HG03095 (cell line): ENCODE measurements at regions not wholly inside any gene's neighbourhood (a gene's known extent, or its start where the extent isn't known, plus 50 kb on each side); places are given as distances from the start of the nearest gene placed in this dataset.
"Not testable (repeated sequence)": the region's sequence is repeated elsewhere in the genome, so short reads cannot be mapped to it uniquely, and the experiment has no call there.

ENCODE experiments used
- ATAC-seq: cut with Tn5 transposase; IDR thresholded peaks from one replicate; pipeline ENCODE4 v1.9.1; 2021; ENCODE audit warnings: moderate library complexity; ENCODE audit not compliant: unreplicated experiment

DNA sequence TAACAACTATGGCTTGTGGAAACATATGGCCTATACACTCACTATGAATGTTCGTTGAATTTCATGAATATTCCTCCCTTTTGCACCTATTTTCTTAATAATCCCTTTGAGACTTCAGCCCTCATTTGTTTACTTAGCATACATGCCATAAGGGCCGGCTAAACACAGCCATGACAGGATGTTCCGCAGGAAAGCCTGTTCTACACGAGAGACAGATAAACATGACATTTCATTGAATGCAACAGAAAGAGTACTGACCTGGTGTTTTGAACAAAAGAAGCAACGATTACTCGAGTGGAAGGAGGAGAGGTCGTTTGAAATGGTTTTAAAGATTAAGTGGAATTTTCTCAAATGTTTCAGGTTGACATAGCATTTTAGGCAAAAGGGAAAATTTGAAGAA lies 459.5 kb upstream of the CXADR start:
- ATAC-seq = no peak

- no peak for ATAC-seq
Observed at GRCh38 chr21:17059936-17060335, 452.9 kb upstream of the CXADR start.

GRCh38 chr21:17066006-17066405 lies 446.8 kb upstream of the CXADR start:
- no peak for ATAC-seq

- ATAC-seq = no peak
Observed at GRCh38 chr21:17071093-17071492, 441.8 kb upstream of the CXADR start.

DNA sequence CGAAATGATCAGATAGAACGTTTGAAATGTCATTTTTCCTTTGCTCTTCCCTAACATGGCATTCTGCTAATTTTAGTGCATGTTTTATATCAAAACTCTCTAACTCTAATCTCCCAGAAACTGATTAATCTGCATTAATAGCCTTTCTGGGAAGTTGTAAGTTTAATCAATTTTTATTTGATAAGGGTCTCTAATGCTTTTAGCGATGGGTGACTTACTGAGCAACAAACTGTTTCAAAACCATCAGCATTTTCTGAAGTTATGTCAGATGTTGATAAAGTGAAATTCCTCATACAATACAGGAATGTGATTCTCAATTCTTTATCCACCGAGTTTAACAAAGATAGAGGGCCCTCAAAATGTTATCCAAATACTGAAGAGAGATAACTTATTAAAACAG lies 431.6 kb upstream of the CXADR start:
- no peak for ATAC-seq

GRCh38 chr21:17082843-17083483 lies 429.9 kb upstream of the CXADR start:
- ATAC-seq = no peak

- no peak for ATAC-seq
Observed at GRCh38 chr21:17085707-17086106, 427.1 kb upstream of the CXADR start.

- no peak for ATAC-seq
Observed at GRCh38 chr21:17088500-17088899, 424.3 kb upstream of the CXADR start.

GRCh38 chr21:17089091-17089491 lies 423.8 kb upstream of the CXADR start:
- ATAC-seq = no peak

DNA sequence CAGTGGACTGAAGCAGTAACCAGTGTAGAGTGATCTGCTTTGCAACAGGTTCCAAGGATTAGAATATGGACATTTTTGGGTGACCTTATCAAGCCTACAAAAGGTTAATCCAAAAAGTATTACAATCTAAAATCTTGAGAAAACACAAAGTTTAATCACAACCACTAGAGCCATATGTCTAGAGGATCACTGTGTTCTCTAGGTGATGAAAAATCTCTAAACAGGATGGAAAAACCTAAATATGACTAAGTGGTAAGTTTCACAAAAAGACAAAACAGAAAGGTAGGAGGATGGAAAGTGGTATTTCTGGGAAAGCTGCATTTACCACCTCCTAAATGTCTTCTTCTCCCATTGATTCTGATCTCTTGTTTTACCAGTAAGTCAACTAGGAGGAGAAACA lies 411.1 kb upstream of the CXADR start:
- no peak for ATAC-seq

GRCh38 chr21:17105932-17106331 lies 406.9 kb upstream of the CXADR start:
- no peak for ATAC-seq

DNA sequence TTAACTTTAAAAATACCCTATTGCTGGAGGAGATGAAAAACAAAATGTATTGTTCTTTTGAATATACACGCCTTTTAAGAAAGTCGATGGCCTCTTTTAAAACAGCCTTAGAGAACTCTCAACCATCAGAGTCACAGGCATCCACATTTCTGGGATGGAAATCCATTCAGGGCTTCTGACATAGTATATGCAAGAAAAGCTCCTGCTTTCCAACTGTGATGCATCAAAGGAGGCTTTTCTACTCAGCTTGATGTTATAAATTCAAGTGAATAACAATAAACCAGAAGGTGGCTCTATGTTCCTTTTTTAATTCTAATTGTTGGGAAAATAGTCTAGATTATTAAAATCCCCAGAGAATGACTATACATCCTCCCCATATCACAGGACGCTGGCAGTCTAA lies 398.8 kb upstream of the CXADR start:
- ATAC-seq = no peak

GRCh38 chr21:17118638-17119384 lies 394.0 kb upstream of the CXADR start:
- ATAC-seq = no peak

DNA sequence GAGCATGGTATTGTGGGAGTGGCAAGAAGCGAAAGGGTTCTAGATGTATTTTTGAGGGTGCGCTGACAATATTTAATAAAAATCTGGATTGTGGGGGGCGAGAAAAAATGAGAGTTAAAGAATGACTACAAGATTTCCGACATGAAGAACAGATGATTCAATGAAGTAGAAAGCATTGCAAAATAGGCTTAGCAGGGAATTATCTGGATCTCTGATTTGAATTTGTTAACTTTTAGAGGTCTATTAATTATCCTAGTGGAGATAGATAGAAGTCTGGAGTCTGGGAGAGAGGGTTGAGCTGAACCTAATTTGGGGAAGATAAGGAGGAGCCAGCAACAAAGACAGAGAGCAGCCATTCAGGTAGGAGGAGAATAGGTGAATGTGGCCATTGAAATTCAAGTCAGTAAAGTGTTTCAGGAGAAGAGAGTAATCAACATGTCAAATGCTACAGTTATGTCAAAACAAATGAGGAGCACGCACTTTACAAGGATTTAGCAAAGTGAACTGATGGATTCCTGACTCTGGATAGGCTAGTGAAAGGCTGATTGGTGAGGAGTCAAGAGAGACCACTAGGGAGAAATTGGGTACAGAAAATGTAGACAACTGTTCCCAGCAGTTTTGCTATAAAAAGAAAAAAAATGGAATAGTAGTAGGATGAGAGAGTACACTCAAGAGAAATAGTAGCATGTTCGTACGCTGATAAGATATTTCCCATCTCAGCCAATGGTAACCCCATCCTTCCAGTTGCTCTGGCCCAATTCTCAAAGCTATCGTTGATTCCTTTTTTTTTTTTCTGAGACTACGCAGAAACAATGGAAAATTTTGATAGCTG lies 393.2 kb upstream of the CXADR start:
- ATAC-seq = no peak

GRCh38 chr21:17127395-17127794 lies 385.4 kb upstream of the CXADR start:
- not testable (repeated sequence) for ATAC-seq

- ATAC-seq = no peak
Observed at GRCh38 chr21:17128132-17128531, 384.7 kb upstream of the CXADR start.

GRCh38 chr21:17139159-17139558 lies 373.7 kb upstream of the CXADR start:
- not testable (repeated sequence) for ATAC-seq

DNA sequence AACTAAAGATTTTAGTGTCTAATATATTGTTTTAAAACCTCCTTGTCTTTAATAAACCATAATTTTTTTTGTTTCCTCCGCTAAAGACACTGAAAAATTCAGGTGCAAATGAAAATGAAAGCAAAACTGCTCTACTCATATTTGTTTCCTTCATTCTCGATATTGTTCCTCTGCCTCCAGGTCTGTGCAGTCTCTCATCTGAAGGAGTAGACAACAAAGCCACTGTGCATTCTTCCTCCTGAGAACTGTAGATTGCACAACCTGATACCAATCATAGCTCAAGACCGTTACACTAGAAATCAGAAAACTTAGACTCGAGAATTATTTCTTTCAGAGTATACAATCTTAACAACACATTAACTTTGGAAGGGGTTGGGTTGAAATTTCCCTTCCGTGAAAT lies 373.1 kb upstream of the CXADR start:
- ATAC-seq = no peak

GRCh38 chr21:17146426-17146825 lies 366.4 kb upstream of the CXADR start:
- ATAC-seq = no peak

GRCh38 chr21:17159697-17160096 lies 353.1 kb upstream of the CXADR start:
- no peak for ATAC-seq

- no peak for ATAC-seq
Observed at GRCh38 chr21:17185674-17186073, 327.2 kb upstream of the CXADR start.

DNA sequence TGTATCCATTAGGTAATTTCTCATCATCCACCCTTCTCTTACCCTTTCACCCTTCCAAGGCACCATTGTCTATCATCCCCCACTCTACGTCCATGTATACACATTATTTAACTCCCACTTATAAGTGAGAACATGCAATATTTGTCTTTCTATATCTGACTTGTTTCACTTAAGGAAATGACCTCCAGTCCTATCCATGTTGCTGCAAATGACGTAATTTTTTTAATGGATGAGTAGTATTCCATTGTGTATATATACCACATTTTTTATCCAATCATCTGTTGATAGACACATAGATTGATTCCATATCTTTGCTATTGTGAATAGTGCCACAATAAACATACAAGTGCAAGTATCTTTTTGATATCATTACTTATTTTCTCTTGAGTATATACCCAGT lies 322.9 kb upstream of the CXADR start:
- no peak for ATAC-seq
